ENCODE measurements at regions not wholly inside any gene's neighbourhood (a gene's known extent, or its start where the extent isn't known, plus 50 kb on each side); places are given as distances from the start of the nearest gene placed in this dataset.

DNA sequence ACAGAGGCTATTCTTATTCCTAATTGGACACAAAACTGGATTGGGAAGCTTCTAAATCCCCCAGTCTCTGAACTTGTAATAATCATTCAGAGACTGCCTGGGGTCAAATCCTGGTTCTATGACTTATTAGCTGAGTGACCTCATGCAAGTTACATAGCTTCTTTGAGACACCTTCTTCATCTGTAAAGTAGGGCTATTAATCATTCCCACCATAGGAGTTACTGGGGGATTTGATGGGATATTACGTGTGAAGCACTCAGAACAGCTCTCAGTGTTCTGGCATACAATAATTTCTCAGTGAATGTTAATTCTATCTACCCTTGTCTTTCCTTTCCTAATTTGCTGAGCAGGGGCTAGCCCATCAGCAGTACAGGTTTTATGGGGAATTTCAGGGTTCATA, 256.7 kb upstream of the TNP1 start:
- H3K27ac ChIP-seq, result no peak overlapping the region
- intact Hi-C loops (cut with DNase I; ENCODE audit: low total_unique reads), result no loop called here
- no peaks in the 10 kb centered on the region for H3K4me1 ChIP-seq
- WGBS, 5 donors, result 83 to 90% (median 87%) methylated on average over 1 of the region's 1 CpG
- DNase-seq, result no peak
- H3K9me3 ChIP-seq, result no peaks in the 10 kb centered on the region
- no peak for TF ChIP-seq EP300 (IDR thresholded peaks at IDR 0.05)
- no peak for TF ChIP-seq POLR2A (IDR thresholded peaks at IDR 0.05)
- TF ChIP-seq POLR2AphosphoS5 (IDR thresholded peaks at IDR 0.05), result no peak
- TF ChIP-seq, protein P1, sequence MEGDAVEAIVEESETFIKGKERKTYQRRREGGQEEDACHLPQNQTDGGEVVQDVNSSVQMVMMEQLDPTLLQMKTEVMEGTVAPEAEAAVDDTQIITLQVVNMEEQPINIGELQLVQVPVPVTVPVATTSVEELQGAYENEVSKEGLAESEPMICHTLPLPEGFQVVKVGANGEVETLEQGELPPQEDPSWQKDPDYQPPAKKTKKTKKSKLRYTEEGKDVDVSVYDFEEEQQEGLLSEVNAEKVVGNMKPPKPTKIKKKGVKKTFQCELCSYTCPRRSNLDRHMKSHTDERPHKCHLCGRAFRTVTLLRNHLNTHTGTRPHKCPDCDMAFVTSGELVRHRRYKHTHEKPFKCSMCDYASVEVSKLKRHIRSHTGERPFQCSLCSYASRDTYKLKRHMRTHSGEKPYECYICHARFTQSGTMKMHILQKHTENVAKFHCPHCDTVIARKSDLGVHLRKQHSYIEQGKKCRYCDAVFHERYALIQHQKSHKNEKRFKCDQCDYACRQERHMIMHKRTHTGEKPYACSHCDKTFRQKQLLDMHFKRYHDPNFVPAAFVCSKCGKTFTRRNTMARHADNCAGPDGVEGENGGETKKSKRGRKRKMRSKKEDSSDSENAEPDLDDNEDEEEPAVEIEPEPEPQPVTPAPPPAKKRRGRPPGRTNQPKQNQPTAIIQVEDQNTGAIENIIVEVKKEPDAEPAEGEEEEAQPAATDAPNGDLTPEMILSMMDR (IDR thresholded peaks at IDR 0.05), result no peak
- no peaks in the 10 kb centered on the region for H3K27me3 ChIP-seq
- H3K4me3 ChIP-seq, result no peak overlapping the region
- no peaks in the 10 kb centered on the region for H3K36me3 ChIP-seq

DNA sequence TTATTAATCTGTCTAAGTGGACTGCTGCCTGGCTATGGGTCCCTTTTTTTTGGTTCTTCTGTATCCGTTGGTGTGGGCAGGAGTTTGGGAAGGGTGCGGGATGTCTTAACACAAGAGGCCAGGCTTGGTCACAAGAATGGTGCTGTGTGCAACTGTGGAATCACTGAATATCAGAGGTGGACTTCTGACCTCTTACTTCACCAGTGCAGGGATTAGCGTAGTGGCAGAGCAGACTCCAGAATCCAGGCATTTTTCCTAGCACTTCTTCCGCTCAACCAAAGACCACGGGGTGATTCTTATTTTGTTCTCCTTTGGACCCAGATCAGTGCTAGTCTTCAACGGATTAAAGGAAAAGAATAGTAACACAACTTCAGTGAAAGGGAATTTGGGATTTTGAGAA, 254.3 kb upstream of the TNP1 start:
- no peak for DNase-seq
- Histone ChIP-seq H3K27ac (no peak overlapping the region), H3K9me3 (no peaks in the 10 kb centered on the region), H3K36me3 (no peaks in the 10 kb centered on the region), H3K4me1 (no peaks in the 10 kb centered on the region), H3K27me3 (no peaks in the 10 kb centered on the region), H3K4me3 (no peak overlapping the region)
- intact Hi-C loops (cut with DNase I; ENCODE audit: low total_unique reads), result no loop called here
- TF ChIP-seq EP300 (IDR thresholded peaks at IDR 0.05), result no peak
- no peak for TF ChIP-seq POLR2AphosphoS5 (IDR thresholded peaks at IDR 0.05)
- no peak for TF ChIP-seq POLR2A (IDR thresholded peaks at IDR 0.05)
- TF ChIP-seq, protein P1 (IDR thresholded peaks at IDR 0.05), result no peak
- WGBS, 5 donors, result 81 to 92% (median 87%) methylated on average over 6 of the region's 6 CpGs

DNA sequence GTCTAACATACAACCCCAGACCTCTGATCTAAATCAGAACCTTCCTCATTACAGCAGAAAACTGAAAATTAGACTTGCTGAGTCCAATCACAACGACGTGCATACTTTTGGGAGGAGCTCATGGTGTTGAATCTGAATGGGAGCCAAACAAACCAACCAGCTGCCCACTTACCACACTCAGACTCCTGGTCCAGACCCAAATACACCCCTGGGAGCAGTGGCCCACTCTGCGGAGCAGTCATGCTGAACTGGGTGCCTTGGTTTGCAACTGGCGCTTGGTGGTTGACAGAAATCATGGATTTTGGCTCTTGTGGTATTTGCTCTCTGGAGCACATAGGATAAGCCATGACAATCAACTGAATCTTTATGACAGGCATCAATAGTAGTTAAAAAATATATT, 253.6 kb upstream of the TNP1 start:
- intact Hi-C loops (cut with DNase I; ENCODE audit: low total_unique reads), result no loop called here
- TF ChIP-seq EP300 (IDR thresholded peaks at IDR 0.05) (no peak), POLR2AphosphoS5 (IDR thresholded peaks at IDR 0.05) (no peak), POLR2A (IDR thresholded peaks at IDR 0.05) (no peak)
- TF ChIP-seq, protein P1 (IDR thresholded peaks at IDR 0.05), result no peak
- no peak overlapping the region for H3K4me3 ChIP-seq
- 88 to 95% (median 94%) methylated on average over 4 of the region's 4 CpGs for WGBS, 5 donors
- H3K4me1 ChIP-seq, result no peaks in the 10 kb centered on the region
- H3K9me3 ChIP-seq, result no peaks in the 10 kb centered on the region
- H3K36me3 ChIP-seq, result no peaks in the 10 kb centered on the region
- H3K27ac ChIP-seq, result no peak overlapping the region
- H3K27me3 ChIP-seq, result no peaks in the 10 kb centered on the region
- no peak for DNase-seq

DNA sequence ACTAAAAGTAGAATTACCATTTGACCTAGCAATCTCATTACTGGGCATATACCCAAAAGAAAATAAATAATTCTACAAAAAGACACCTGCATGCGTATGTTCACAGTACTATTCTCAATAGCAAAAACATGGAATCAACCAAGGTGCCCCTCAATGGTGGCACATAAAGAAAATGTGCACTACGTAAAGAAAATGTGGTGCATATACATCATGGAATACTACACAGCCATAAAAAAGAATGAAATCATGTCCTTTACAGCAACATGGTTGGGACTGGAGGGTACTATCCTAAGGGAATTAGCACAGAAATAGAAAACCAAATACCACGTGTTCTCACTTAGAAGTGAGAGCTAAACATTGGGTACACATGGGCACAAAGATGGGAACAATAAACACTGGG, 250.7 kb upstream of the TNP1 start:
- no peak overlapping the region for H3K27ac ChIP-seq
- 86 to 94% (median 91%) methylated on average over 3 of the region's 3 CpGs for WGBS, 5 donors
- TF ChIP-seq EP300 (IDR thresholded peaks at IDR 0.05) (no peak), POLR2A (IDR thresholded peaks at IDR 0.05) (no peak), POLR2AphosphoS5 (IDR thresholded peaks at IDR 0.05) (no peak)
- TF ChIP-seq, protein P1 (IDR thresholded peaks at IDR 0.05), result no peak

More for the DNA sequence above, 250.7 kb upstream of the TNP1 start:
- H3K36me3 ChIP-seq, result no peaks in the 10 kb centered on the region
- no peak overlapping the region for H3K4me3 ChIP-seq
- H3K4me1 ChIP-seq, result no peaks in the 10 kb centered on the region
- intact Hi-C loops (cut with DNase I; ENCODE audit: low total_unique reads), result no loop called here
- H3K9me3 ChIP-seq, result no peaks in the 10 kb centered on the region
- no peak for DNase-seq
- H3K27me3 ChIP-seq, result no peaks in the 10 kb centered on the region
